ENCODE measurements at regions not wholly inside any gene's neighbourhood (a gene's known extent, or its start where the extent isn't known, plus 50 kb on each side); places are given as distances from the start of the nearest gene placed in this dataset.

DNA sequence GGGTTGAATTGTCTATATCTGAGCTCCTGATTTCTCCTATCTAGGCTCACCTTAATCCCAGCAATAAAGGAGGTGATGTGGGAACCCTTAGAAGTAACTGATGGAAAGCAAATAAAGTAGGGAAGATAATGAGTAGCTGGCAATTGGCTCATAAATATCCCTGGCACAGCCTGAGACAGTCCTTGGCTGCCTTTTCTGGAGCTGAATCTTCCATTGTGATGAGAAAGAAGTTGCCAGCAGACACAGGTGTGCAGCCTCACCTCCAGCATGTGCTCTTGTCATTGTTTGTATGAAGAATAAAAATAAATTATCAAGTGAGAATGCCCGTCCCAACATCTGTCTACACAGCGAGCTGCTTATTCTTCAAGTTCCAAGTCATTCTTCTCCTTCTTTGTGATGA is 53.2 kb upstream of the RASGRP1 start:
- TF ChIP-seq YY1 (IDR thresholded peaks at IDR 0.05; ENCODE audit: insufficient read depth, insufficient read length) (no peak), ZNF274 (IDR thresholded peaks at IDR 0.05; ENCODE audit: low read depth, low read length) (no peak)
